ENCODE measurements at regions not wholly inside any gene's neighbourhood (a gene's known extent, or its start where the extent isn't known, plus 50 kb on each side); places are given as distances from the start of the nearest gene placed in this dataset.

- DNase-seq = no peak
- Histone ChIP-seq H3K36me3 (ENCODE audit: low read depth, missing control alignments) (no peaks in the 10 kb centered on the region), H3K4me3 (no peak overlapping the region), H3K27me3 (no peaks in the 10 kb centered on the region), H3K4me1 (no peaks in the 10 kb centered on the region), H3K27ac (no peak overlapping the region), H3K9me3 (no peaks in the 10 kb centered on the region)
- TF ChIP-seq CTCF (IDR thresholded peaks at IDR 0.05) = no peak
- no peak for TF ChIP-seq POLR2A (IDR thresholded peaks at IDR 0.05)
- intact Hi-C loops (cut with DNase I; ENCODE audit: low total_unique reads) = no loop called here
- 95 to 96% methylated on average over 1 of the region's 1 CpG for WGBS, 2 donors
Measured at GRCh38 chr6:81985191-81985590, 232.7 kb upstream of the TENT5A start.

GRCh38 chr6:81984599-81984998 lies 232.1 kb upstream of the TENT5A start:
- H3K36me3 ChIP-seq (ENCODE audit: low read depth, missing control alignments) = no peaks in the 10 kb centered on the region
- no peak overlapping the region for H3K4me3 ChIP-seq
- H3K9me3 ChIP-seq = no peaks in the 10 kb centered on the region
- H3K27ac ChIP-seq = no peak overlapping the region
- intact Hi-C loops (cut with DNase I; ENCODE audit: low total_unique reads) = no loop called here
- no peaks in the 10 kb centered on the region for H3K4me1 ChIP-seq
- no peaks in the 10 kb centered on the region for H3K27me3 ChIP-seq
- 80 to 97% methylated on average over 1 of the region's 1 CpG for WGBS, 2 donors
- TF ChIP-seq POLR2A (IDR thresholded peaks at IDR 0.05) (no peak), CTCF (IDR thresholded peaks at IDR 0.05) (no peak)
- no peak for DNase-seq

- WGBS, 2 donors = 78 to 94% methylated on average over 1 of the region's 1 CpG
- no peaks in the 10 kb centered on the region for H3K27me3 ChIP-seq
- H3K9me3 ChIP-seq = no peaks in the 10 kb centered on the region
- no peak for TF ChIP-seq CTCF (IDR thresholded peaks at IDR 0.05)
- TF ChIP-seq POLR2A (IDR thresholded peaks at IDR 0.05) = no peak
- H3K36me3 ChIP-seq (ENCODE audit: low read depth, missing control alignments) = no peaks in the 10 kb centered on the region
- no peak overlapping the region for H3K4me3 ChIP-seq
- H3K27ac ChIP-seq = no peak overlapping the region
- DNase-seq = no peak
- no peaks in the 10 kb centered on the region for H3K4me1 ChIP-seq
- intact Hi-C loops (cut with DNase I; ENCODE audit: low total_unique reads) = no loop called here
Measured at GRCh38 chr6:81981812-81982211, 229.3 kb upstream of the TENT5A start.

- no peaks in the 10 kb centered on the region for H3K27me3 ChIP-seq
- WGBS, 2 donors = 83 to 98% methylated on average over 1 of the region's 1 CpG
- no peak for TF ChIP-seq CTCF (IDR thresholded peaks at IDR 0.05)
- no peak for TF ChIP-seq POLR2A (IDR thresholded peaks at IDR 0.05)
- no peak overlapping the region for H3K27ac ChIP-seq
- no peaks in the 10 kb centered on the region for H3K36me3 ChIP-seq (ENCODE audit: low read depth, missing control alignments)
- intact Hi-C loops (cut with DNase I; ENCODE audit: low total_unique reads) = no loop called here
- H3K9me3 ChIP-seq = no peaks in the 10 kb centered on the region
- H3K4me3 ChIP-seq = no peak overlapping the region
- DNase-seq = no peak
- H3K4me1 ChIP-seq = no peaks in the 10 kb centered on the region
Measured at GRCh38 chr6:81979767-81980166, 227.3 kb upstream of the TENT5A start.

GRCh38 chr6:81979329-81979728 lies 226.8 kb upstream of the TENT5A start:
- TF ChIP-seq POLR2A (IDR thresholded peaks at IDR 0.05) (no peak), CTCF (IDR thresholded peaks at IDR 0.05) (no peak)
- Histone ChIP-seq H3K27me3 (no peaks in the 10 kb centered on the region), H3K4me3 (no peak overlapping the region), H3K36me3 (ENCODE audit: low read depth, missing control alignments) (no peaks in the 10 kb centered on the region), H3K4me1 (no peaks in the 10 kb centered on the region), H3K27ac (no peak overlapping the region), H3K9me3 (no peaks in the 10 kb centered on the region)
- no peak for DNase-seq
- intact Hi-C loops (cut with DNase I; ENCODE audit: low total_unique reads) = no loop called here
